ENCODE measurements at regions not wholly inside any gene's neighbourhood (a gene's known extent, or its start where the extent isn't known, plus 50 kb on each side); places are given as distances from the start of the nearest gene placed in this dataset.

- no peak for TF ChIP-seq TEAD4 (IDR thresholded peaks at IDR 0.05)
- TF ChIP-seq REST (IDR thresholded peaks at IDR 0.05; ENCODE audit: low read depth): no peak
- no peak for TF ChIP-seq NFIC (IDR thresholded peaks at IDR 0.05)
- TF ChIP-seq RAD21 (IDR thresholded peaks at IDR 0.05; ENCODE audit: low read depth): no peak
Observed at GRCh38 chr13:62702502-62702901, 1286.9 kb upstream of the PCDH20 start.

- TF ChIP-seq REST (IDR thresholded peaks at IDR 0.05; ENCODE audit: low read depth) (no peak), ZBTB7A (IDR thresholded peaks at IDR 0.05; ENCODE audit: low read depth) (no peak), TCF12 (IDR thresholded peaks at IDR 0.05; ENCODE audit: low read depth) (no peak), CEBPB (IDR thresholded peaks at IDR 0.05) (no peak), TAF1 (IDR thresholded peaks at IDR 0.05; ENCODE audit: low read depth) (no peak), TEAD4 (IDR thresholded peaks at IDR 0.05) (no peak), RAD21 (IDR thresholded peaks at IDR 0.05; ENCODE audit: low read depth) (no peak), USF1 (IDR thresholded peaks at IDR 0.05) (no peak), MAX (IDR thresholded peaks at IDR 0.05) (no peak), FOXM1 (IDR thresholded peaks at IDR 0.05; ENCODE audit: borderline replicate concordance, low read depth) (no peak), EP300 (IDR thresholded peaks at IDR 0.05; ENCODE audit: borderline replicate concordance) (no peak), NFIC (IDR thresholded peaks at IDR 0.05) (no peak), YY1 (IDR thresholded peaks at IDR 0.05; ENCODE audit: low read depth) (no peak), CREB1 (IDR thresholded peaks at IDR 0.05; ENCODE audit: low read depth) (no peak), EGR1 (IDR thresholded peaks at IDR 0.05) (no peak)
Observed at GRCh38 chr13:62697701-62698100, 1282.1 kb upstream of the PCDH20 start.

- no peak for TF ChIP-seq NFIC (IDR thresholded peaks at IDR 0.05)
- TF ChIP-seq REST (IDR thresholded peaks at IDR 0.05; ENCODE audit: low read depth): no peak
- TF ChIP-seq CREB1 (IDR thresholded peaks at IDR 0.05; ENCODE audit: low read depth): no peak
- no peak for TF ChIP-seq USF1 (IDR thresholded peaks at IDR 0.05)
- no peak for TF ChIP-seq MAX (IDR thresholded peaks at IDR 0.05)
- no peak for TF ChIP-seq TCF12 (IDR thresholded peaks at IDR 0.05; ENCODE audit: low read depth)
- TF ChIP-seq CEBPB (IDR thresholded peaks at IDR 0.05): no peak
- no peak for TF ChIP-seq EP300 (IDR thresholded peaks at IDR 0.05; ENCODE audit: borderline replicate concordance)
- TF ChIP-seq YY1 (IDR thresholded peaks at IDR 0.05; ENCODE audit: low read depth): no peak
- no peak for TF ChIP-seq RAD21 (IDR thresholded peaks at IDR 0.05; ENCODE audit: low read depth)
- TF ChIP-seq ZBTB7A (IDR thresholded peaks at IDR 0.05; ENCODE audit: low read depth): no peak
- TF ChIP-seq TEAD4 (IDR thresholded peaks at IDR 0.05): no peak
- no peak for TF ChIP-seq FOXM1 (IDR thresholded peaks at IDR 0.05; ENCODE audit: borderline replicate concordance, low read depth)
- no peak for TF ChIP-seq EGR1 (IDR thresholded peaks at IDR 0.05)
Observed at GRCh38 chr13:62696490-62696889, 1280.8 kb upstream of the PCDH20 start.

- TF ChIP-seq CEBPB (IDR thresholded peaks at IDR 0.05) (no peak), YY1 (IDR thresholded peaks at IDR 0.05; ENCODE audit: low read depth) (no peak)
Observed at GRCh38 chr13:62687732-62688131, 1272.1 kb upstream of the PCDH20 start.

GRCh38 chr13:62684359-62684758, 1268.7 kb upstream of the PCDH20 start:
- TF ChIP-seq NFIC (IDR thresholded peaks at IDR 0.05): no peak
- no peak for TF ChIP-seq TEAD4 (IDR thresholded peaks at IDR 0.05)
- TF ChIP-seq RAD21 (IDR thresholded peaks at IDR 0.05; ENCODE audit: low read depth): no peak
- TF ChIP-seq ZBTB7A (IDR thresholded peaks at IDR 0.05; ENCODE audit: low read depth): no peak
- TF ChIP-seq TCF12 (IDR thresholded peaks at IDR 0.05; ENCODE audit: low read depth): no peak
- TF ChIP-seq CEBPB (IDR thresholded peaks at IDR 0.05): no peak
